SKM-1 (cell line): ENCODE measurements at regions not wholly inside any gene's neighbourhood (a gene's known extent, or its start where the extent isn't known, plus 50 kb on each side); places are given as distances from the start of the nearest gene placed in this dataset.

Experiments used
- DNase-seq: peaks from one replicate; lab custom pipeline; 2025; ENCODE audit not compliant: unreplicated experiment; lab: John Stamatoyannopoulos, UW

- DNase-seq, result no peak
These were observed 131.3 kb downstream of the WDR11 start for GRCh38 chr10:120982507-120982906.

GRCh38 chr10:120983721-120984120 is 132.6 kb downstream of the WDR11 start:
- DNase-seq, result no peak

- DNase-seq, result no peak
These were observed 133.1 kb downstream of the WDR11 start for GRCh38 chr10:120984221-120984620.

GRCh38 chr10:120987359-120987758 is 136.2 kb downstream of the WDR11 start:
- no peak for DNase-seq

GRCh38 chr10:120988751-120989150 is 137.6 kb downstream of the WDR11 start:
- DNase-seq, result no peak

- no peak for DNase-seq
These were observed 138.1 kb downstream of the WDR11 start for GRCh38 chr10:120989279-120989678.

GRCh38 chr10:120989996-120990598 is 138.9 kb downstream of the WDR11 start:
- no peak for DNase-seq

GRCh38 chr10:120990831-120991230 is 139.7 kb downstream of the WDR11 start:
- no peak for DNase-seq

GRCh38 chr10:120993089-120993488 is 141.9 kb downstream of the WDR11 start:
- DNase-seq, result no peak

GRCh38 chr10:120995768-120996167 is 144.6 kb downstream of the WDR11 start:
- DNase-seq, result no peak

GRCh38 chr10:120996456-120997034 is 145.4 kb downstream of the WDR11 start:
- no peak for DNase-seq

- no peak for DNase-seq
These were observed 146.2 kb downstream of the WDR11 start for GRCh38 chr10:120997313-120997712.

- no peak for DNase-seq
These were observed 146.6 kb downstream of the WDR11 start for GRCh38 chr10:120997756-120998155.

- no peak for DNase-seq
These were observed 147.1 kb downstream of the WDR11 start for GRCh38 chr10:120998251-120998650.

GRCh38 chr10:120998782-120999285 is 147.7 kb downstream of the WDR11 start:
- DNase-seq, result no peak

GRCh38 chr10:120999868-121000267 is 148.7 kb downstream of the WDR11 start:
- no peak for DNase-seq

GRCh38 chr10:121002586-121003205 is 151.5 kb downstream of the WDR11 start:
- no peak for DNase-seq

GRCh38 chr10:121005948-121006587 is 154.9 kb downstream of the WDR11 start:
- DNase-seq, result no peak

GRCh38 chr10:121007264-121007663 is 156.1 kb downstream of the WDR11 start:
- DNase-seq, result no peak

GRCh38 chr10:121015916-121016315 is 164.8 kb downstream of the WDR11 start:
- DNase-seq, result no peak

- DNase-seq, result no peak
These were observed 173.9 kb downstream of the WDR11 start for GRCh38 chr10:121024905-121025584.
